NAMALWA (cell line): ENCODE measurements at regions not wholly inside any gene's neighbourhood (a gene's known extent, or its start where the extent isn't known, plus 50 kb on each side); places are given as distances from the start of the nearest gene placed in this dataset.
"Not testable (repeated sequence)": the region's sequence is repeated elsewhere in the genome, so short reads cannot be mapped to it uniquely, and the experiment has no call there.

Experiments used
- DNase-seq: peaks from one replicate; pipeline ENCODE4 v3.0.0-alpha.2; 2015; ENCODE audit warnings: low spot score

- DNase-seq: no peak
Measured at GRCh38 chr9:103242025-103242424, 246.9 kb downstream of the CYLC2 start.

- no peak for DNase-seq
Measured at GRCh38 chr9:103242486-103242885, 247.4 kb downstream of the CYLC2 start.

GRCh38 chr9:103243553-103243952 is 248.4 kb downstream of the CYLC2 start:
- DNase-seq: no peak

GRCh38 chr9:103245369-103245768 is 250.2 kb downstream of the CYLC2 start:
- no peak for DNase-seq

GRCh38 chr9:103261951-103262350 is 266.8 kb downstream of the CYLC2 start:
- DNase-seq: no peak

- no peak for DNase-seq
Measured at GRCh38 chr9:103266064-103266463, 270.9 kb downstream of the CYLC2 start.

- no peak for DNase-seq
Measured at GRCh38 chr9:103277240-103277639, 282.1 kb downstream of the CYLC2 start.

- no peak for DNase-seq
Measured at GRCh38 chr9:103281126-103281525, 286.0 kb downstream of the CYLC2 start.

GRCh38 chr9:103287361-103287760 is 292.2 kb downstream of the CYLC2 start:
- DNase-seq: no peak

- no peak for DNase-seq
Measured at GRCh38 chr9:103296189-103296588, 301.1 kb downstream of the CYLC2 start.

- DNase-seq: no peak
Measured at GRCh38 chr9:103301051-103301450, 305.9 kb downstream of the CYLC2 start.

- DNase-seq: no peak
Measured at GRCh38 chr9:103304797-103305196, 309.7 kb downstream of the CYLC2 start.

- DNase-seq: peak; percentile 29
Measured at GRCh38 chr9:103319979-103320378, 324.8 kb downstream of the CYLC2 start.

GRCh38 chr9:103323699-103324098 is 328.6 kb downstream of the CYLC2 start:
- no peak for DNase-seq

- DNase-seq: no peak
Measured at GRCh38 chr9:103335461-103335860, 340.3 kb downstream of the CYLC2 start.

- no peak for DNase-seq
Measured at GRCh38 chr9:103355000-103355399, 359.9 kb downstream of the CYLC2 start.

GRCh38 chr9:103357980-103358379 is 362.8 kb downstream of the CYLC2 start:
- DNase-seq: not testable (repeated sequence)

- DNase-seq: no peak
Measured at GRCh38 chr9:103361906-103362305, 366.8 kb downstream of the CYLC2 start.

- DNase-seq: no peak
Measured at GRCh38 chr9:103362986-103363385, 367.9 kb downstream of the CYLC2 start.

GRCh38 chr9:103364753-103365152 is 369.6 kb downstream of the CYLC2 start:
- DNase-seq: no peak

GRCh38 chr9:103371152-103371551 is 376.0 kb downstream of the CYLC2 start:
- DNase-seq: no peak

GRCh38 chr9:103372828-103373227 is 377.7 kb downstream of the CYLC2 start:
- DNase-seq: no peak

GRCh38 chr9:103377667-103378066 is 382.5 kb downstream of the CYLC2 start:
- no peak for DNase-seq

- DNase-seq: peak; percentile 58
Measured at GRCh38 chr9:103397868-103398600, 402.9 kb downstream of the CYLC2 start.
